UCSD-AML1 (cell line): ENCODE measurements at regions not wholly inside any gene's neighbourhood (a gene's known extent, or its start where the extent isn't known, plus 50 kb on each side); places are given as distances from the start of the nearest gene placed in this dataset.

Source experiments
- DNase-seq: peaks from one replicate; lab custom pipeline; 2025; ENCODE audit not compliant: unreplicated experiment; lab: John Stamatoyannopoulos, UW

- DNase-seq, result no peak
These were observed 181.1 kb upstream of the RBMS3 start for GRCh38 chr3:29099775-29100174.

GRCh38 chr3:29100292-29100691, 180.6 kb upstream of the RBMS3 start:
- DNase-seq, result no peak

- DNase-seq, result peak; percentile 48
These were observed 152.9 kb upstream of the RBMS3 start for GRCh38 chr3:29128001-29128400.

- DNase-seq, result no peak
These were observed 143.3 kb upstream of the RBMS3 start for GRCh38 chr3:29137601-29138000.

GRCh38 chr3:29138171-29138570, 142.7 kb upstream of the RBMS3 start:
- no peak for DNase-seq

DNA sequence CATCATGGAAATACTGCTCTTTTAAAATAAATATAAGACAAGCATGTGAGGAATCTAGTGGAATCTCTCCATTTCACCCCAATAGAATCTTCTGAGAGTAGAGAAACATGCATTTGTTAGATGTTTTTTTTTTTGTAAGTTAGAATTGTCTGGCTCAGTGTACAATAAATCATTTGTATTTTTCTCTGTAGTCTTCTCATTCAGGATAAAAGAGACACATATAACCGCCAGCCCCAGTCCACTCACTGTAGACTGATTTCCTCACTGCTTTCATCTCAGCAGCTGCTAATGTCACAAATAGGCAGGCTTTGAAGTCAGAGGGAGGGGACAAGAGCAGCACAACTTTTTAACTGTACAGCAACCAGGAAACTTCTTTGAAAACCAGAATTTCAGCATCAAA, 140.2 kb upstream of the RBMS3 start:
- DNase-seq, result no peak

- DNase-seq, result no peak
These were observed 139.5 kb upstream of the RBMS3 start for GRCh38 chr3:29141197-29141917.

- no peak for DNase-seq
These were observed 139.0 kb upstream of the RBMS3 start for GRCh38 chr3:29141918-29142275.

GRCh38 chr3:29143151-29143550, 137.7 kb upstream of the RBMS3 start:
- peak; percentile 9 for DNase-seq

DNA sequence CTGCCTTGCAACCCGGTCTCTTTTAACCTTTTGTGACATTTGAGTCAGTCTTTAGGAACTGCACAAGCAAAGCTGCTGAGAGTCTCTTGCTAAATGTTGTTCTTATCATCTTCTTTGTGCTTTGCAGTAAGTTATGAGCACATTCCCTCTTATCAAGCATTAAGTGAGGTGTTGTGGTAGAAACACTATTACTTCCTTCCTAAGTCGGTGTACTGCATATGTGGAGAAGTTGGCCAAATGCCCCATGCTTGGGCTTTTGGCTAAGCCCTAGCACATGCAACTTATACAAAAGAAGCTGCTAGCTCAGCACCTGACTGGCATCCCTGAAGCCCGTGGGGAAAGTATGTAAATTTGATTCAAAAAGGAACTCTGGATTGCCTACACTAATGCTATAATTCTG, 136.5 kb upstream of the RBMS3 start:
- peak; percentile 28 for DNase-seq

GRCh38 chr3:29144807-29145206, 136.1 kb upstream of the RBMS3 start:
- no peak for DNase-seq

DNA sequence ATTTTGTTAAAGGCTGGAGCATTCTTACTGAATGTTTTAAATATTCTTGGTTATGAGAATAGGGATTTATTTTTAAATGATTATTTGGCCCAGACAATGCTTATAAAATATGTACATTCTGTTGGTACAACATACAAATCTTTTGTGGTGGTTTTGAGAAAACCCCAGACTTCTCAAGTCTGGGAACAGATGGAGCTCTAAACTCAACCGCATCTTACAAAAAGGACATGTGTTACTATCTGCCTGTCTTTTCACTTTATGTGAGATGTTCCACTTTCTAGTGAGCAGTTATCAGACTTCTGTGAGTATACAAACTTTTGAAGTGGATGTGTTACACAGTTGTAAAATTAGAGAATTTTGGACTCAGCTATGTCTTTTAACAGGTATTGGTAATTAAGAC, 135.5 kb upstream of the RBMS3 start:
- DNase-seq, result no peak

DNA sequence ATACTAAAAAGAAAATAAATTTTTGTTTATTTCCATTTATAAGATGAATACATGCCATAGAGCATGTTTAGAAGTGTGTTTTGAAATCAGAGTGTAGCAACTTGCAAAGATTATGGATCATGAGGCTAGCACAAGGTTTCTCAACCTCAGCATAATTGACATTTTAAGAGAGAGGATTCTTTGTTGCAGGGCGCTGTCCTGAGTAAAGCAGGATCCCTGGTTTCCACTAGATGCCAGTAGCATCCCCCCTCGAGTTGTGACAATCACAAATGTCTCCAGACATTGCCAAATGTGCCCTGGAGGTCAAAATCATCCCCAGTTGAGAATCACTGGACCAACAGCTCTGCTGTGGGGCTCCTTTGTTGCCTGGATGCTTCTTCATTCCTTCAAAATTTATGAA, 128.5 kb upstream of the RBMS3 start:
- no peak for DNase-seq

GRCh38 chr3:29153811-29154210, 127.1 kb upstream of the RBMS3 start:
- DNase-seq, result peak; percentile 45

DNA sequence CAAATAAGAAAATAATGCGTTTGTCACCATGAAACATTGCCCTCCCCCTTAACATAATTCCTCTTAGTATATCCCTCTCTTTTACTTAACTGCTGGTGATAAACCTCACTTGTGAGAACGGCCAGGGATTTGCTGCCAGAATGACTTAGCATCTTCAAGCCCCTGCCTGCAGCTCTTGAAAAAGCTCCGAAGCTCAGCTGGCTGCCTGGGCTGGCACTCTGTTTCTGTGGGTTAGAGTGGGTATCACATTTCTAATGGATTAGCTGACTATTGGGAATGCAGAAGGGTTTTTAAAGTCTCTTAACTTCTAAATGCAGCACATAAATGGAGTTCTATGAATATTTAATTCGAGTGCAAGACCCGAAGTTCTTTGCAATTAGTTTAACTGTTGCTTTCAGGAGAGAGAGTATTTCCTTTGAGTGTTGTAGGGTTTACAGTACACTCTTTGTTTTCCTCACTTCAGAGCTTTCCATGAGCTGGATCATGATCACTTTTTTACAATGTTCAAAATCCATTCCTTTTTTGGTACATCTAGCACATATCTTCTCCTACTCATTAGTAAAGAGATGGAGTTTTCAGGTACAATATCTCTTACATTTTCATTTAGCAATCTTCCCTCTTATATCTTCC, 124.7 kb upstream of the RBMS3 start:
- DNase-seq, result no peak

DNA sequence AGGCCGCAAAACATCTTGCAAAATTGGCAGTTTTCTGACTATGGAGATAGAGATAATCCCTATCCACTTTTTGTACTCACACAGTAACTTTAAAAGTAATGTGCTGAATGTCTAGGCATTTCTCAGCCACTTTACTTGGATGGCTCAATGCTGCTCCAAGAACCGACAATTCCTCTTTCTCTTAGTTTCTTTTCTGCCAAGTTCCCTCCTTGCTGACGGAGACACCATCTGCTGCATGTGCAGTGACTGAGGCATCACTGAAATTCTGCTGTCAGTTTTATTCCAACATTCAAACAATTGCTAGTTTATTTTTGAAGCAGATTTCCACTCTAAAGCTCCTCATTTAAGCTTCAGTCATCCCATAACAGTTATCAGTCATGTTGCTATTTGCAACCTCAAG, 116.0 kb upstream of the RBMS3 start:
- DNase-seq, result no peak

- no peak for DNase-seq
These were observed 113.7 kb upstream of the RBMS3 start for GRCh38 chr3:29167180-29167579.

- no peak for DNase-seq
These were observed 112.8 kb upstream of the RBMS3 start for GRCh38 chr3:29168081-29168480.

- no peak for DNase-seq
These were observed 112.2 kb upstream of the RBMS3 start for GRCh38 chr3:29168696-29169095.

DNA sequence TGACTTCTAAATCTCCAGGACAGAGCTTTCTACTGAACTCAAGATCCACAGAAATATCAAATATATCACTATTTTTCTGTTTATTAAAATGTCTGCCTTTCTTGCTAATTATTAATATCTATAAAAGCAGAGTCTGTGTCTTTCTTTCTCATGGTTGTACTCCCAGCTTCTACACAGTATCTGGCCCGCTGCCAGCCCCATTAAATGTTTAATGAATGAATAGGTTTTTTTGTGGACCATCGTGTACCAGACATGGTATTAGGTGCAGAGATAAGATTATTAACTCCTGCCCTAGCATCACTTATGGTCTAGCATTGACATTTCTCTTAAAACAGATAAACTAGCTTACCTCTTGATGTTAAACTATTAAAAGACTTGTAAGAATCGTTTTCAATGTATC, 111.4 kb upstream of the RBMS3 start:
- DNase-seq, result no peak

DNA sequence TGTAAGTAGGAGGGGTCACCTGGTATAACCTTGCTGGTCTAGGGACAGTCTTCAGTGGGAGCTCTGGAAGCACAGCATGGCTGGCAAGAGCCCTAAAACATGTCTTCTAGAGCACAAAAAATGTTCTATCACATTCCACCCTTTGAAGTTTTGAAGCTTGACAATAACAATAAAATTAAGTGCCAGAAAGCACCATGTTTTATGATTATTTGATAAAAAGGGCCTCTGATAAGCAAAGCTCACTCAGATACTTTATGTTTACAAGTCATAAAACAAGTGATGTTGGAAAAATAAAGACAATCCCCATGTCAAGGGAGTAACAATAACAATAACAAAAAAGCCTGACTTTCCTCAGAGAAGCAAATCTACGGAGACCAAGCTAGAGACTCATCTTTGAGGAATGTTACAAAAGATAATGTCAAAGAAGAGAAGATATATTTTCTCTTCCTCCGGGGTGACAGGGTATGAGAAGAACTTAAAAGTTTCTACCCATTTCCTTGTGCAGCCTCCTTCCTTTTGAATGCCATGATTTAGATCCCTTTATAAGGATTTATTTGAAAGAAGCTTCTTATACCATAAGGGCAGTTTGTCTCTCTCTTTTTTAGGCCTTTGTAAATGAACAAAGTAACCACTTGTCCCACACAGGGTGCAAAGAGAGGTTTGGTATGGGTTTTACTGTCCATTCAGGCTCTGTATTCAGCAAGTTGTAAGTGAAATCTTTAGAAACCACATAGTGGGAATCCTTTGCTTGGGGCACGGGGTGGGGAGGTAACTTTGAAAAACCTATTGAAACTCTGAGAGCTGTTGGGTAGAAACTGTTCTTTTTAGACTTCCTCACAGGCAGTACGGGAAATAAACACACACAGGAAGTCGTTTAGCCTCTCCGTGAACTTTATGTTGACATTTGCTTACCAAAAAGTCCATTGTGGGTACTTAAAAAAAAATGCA, 109.6 kb upstream of the RBMS3 start:
- DNase-seq, result no peak

- no peak for DNase-seq
These were observed 104.4 kb upstream of the RBMS3 start for GRCh38 chr3:29176501-29176900.
